Glutamatergic neuron (in vitro differentiated cells): ENCODE measurements at regions not wholly inside any gene's neighbourhood (a gene's known extent, or its start where the extent isn't known, plus 50 kb on each side); places are given as distances from the start of the nearest gene placed in this dataset.

Experiments
- DNase-seq: peaks from one replicate; pipeline ENCODE4 v3.0.0; 2022
- H3K27ac Mint-ChIP-seq: one replicate; pipeline ENCODE4 v1.8.0; 2020; ENCODE audit warnings: mild to moderate bottlenecking, mixed read lengths, inconsistent platforms; ENCODE audit not compliant: unreplicated experiment
- H3K27me3 Mint-ChIP-seq: one replicate; pipeline ENCODE4 v1.8.0; 2020; ENCODE audit warnings: mild to moderate bottlenecking, moderate library complexity, mixed read lengths, inconsistent platforms; ENCODE audit not compliant: unreplicated experiment
- H3K36me3 Mint-ChIP-seq: one replicate; pipeline ENCODE4 v1.8.0; 2020; ENCODE audit warnings: mild to moderate bottlenecking, mixed read lengths, inconsistent platforms; ENCODE audit not compliant: unreplicated experiment
- H3K4me1 Mint-ChIP-seq: one replicate; pipeline ENCODE4 v1.8.0; 2020; ENCODE audit warnings: mild to moderate bottlenecking, low read depth, mixed read lengths, inconsistent platforms; ENCODE audit not compliant: unreplicated experiment
- H3K4me3 Mint-ChIP-seq: one replicate; pipeline ENCODE4 v1.8.0; 2020; ENCODE audit warnings: mild to moderate bottlenecking, mixed read lengths, inconsistent platforms; ENCODE audit not compliant: unreplicated experiment
- H3K9me3 Mint-ChIP-seq: one replicate; pipeline ENCODE4 v1.8.0; 2020; ENCODE audit warnings: mild to moderate bottlenecking, moderate library complexity, mixed read lengths, inconsistent platforms; ENCODE audit not compliant: unreplicated experiment
- CTCF ChIP-seq: fragments of 200-600 bp; sonication (generic); IDR thresholded peaks from one replicate; pipeline ENCODE4 v1.5.0; 2021; ENCODE audit not compliant: partially characterized antibody, unreplicated experiment

DNA sequence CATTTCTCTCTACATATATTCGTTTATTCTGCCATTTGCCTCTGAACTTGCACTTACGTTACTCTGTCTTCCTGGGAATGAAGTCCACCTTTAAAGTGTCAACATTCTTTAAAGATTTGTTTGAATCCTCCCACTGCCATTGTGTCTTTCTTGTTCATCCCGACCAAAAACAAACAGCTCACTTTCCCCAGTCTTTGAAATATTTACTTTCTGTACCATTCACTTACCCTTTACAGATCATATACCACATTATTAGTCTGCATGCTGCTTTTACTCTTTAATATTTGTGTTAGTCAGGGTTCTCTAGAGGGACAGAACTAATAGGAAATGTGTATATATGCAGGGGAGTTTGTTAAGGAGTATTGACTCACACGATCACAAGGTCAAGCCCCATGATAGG lies 176.6 kb upstream of the STARD13 start:
- Mint-ChIP-seq H3K27ac (no peak overlapping the region), H3K4me1 (no peaks in the 10 kb centered on the region), H3K27me3 (peaks cover 2% of the 10 kb centered on the region), H3K4me3 (no peak overlapping the region), H3K36me3 (peaks cover 6% of the 10 kb centered on the region), H3K9me3 (no peaks in the 10 kb centered on the region)
- no peak for DNase-seq
- no peak for TF ChIP-seq CTCF

DNA sequence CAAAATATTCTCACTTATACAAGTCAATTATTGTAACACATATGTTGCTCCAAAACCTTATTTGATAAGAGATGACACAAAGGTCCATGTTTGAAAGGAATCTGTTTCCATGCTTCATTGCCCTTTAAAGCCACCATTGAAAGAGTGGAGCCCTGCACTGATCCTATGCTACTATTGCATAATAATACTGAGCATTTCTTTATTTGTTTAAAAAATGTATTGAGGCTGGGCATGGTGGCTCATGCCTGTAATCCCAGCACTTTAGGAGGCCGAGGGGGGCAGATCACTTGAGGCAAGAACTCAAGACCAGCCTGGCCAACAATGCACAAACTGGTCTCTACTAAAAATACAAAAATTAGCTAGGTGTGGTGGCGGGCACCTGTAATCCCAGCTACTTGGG lies 178.8 kb upstream of the STARD13 start:
- Mint-ChIP-seq H3K27me3 (no peaks in the 10 kb centered on the region), H3K27ac (no peak overlapping the region), H3K36me3 (peaks cover 6% of the 10 kb centered on the region), H3K9me3 (no peaks in the 10 kb centered on the region), H3K4me3 (no peak overlapping the region), H3K4me1 (no peaks in the 10 kb centered on the region)
- DNase-seq, result no peak
- TF ChIP-seq CTCF, result no peak

GRCh38 chr13:33466262-33466661 lies 180.7 kb upstream of the STARD13 start:
- Mint-ChIP-seq H3K4me1 (no peaks in the 10 kb centered on the region), H3K27ac (no peak overlapping the region), H3K36me3 (no peaks in the 10 kb centered on the region), H3K4me3 (no peak overlapping the region), H3K27me3 (no peaks in the 10 kb centered on the region), H3K9me3 (no peaks in the 10 kb centered on the region)
- TF ChIP-seq CTCF, result no peak
- no peak for DNase-seq

DNA sequence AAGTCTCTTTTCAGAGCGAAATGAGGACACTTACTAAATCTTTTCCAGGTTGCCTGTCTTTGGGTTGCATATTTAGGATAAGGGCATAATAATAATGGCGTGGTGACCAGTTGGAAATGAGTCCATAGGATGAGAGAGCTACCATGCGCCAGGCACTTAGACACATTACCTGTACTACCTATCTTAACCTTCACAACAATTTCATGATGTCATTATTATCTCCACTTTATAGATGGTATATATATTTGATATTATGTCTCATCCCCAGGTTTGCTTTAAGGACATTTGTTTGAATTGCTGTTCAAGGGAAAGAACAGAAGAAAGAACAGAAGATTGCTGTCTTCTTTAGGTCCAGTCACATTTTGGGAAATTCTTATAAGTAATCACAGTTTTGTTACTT lies 182.0 kb upstream of the STARD13 start:
- TF ChIP-seq CTCF, result no peak
- no peak for DNase-seq
- Mint-ChIP-seq H3K4me3 (no peak overlapping the region), H3K36me3 (no peaks in the 10 kb centered on the region), H3K4me1 (no peaks in the 10 kb centered on the region), H3K9me3 (no peaks in the 10 kb centered on the region), H3K27ac (no peak overlapping the region), H3K27me3 (no peaks in the 10 kb centered on the region)

GRCh38 chr13:33471204-33471603 lies 185.6 kb upstream of the STARD13 start:
- DNase-seq, result no peak
- Mint-ChIP-seq H3K27me3 (no peaks in the 10 kb centered on the region), H3K4me3 (no peak overlapping the region), H3K36me3 (no peaks in the 10 kb centered on the region), H3K4me1 (no peaks in the 10 kb centered on the region), H3K9me3 (no peaks in the 10 kb centered on the region), H3K27ac (no peak overlapping the region)
- TF ChIP-seq CTCF, result no peak
